Left ventricle myocardium inferior (tissue), 1 donor: ENCODE measurements at regions not wholly inside any gene's neighbourhood (a gene's known extent, or its start where the extent isn't known, plus 50 kb on each side); places are given as distances from the start of the nearest gene placed in this dataset.

Source experiments
- DNase-seq: peaks from one replicate; pipeline ENCODE4 v3.0.0-alpha.2; 2020
- H3K27ac ChIP-seq: fragments of 200-600 bp; replicated peaks from 2 replicates; pipeline ENCODE4 v1.8.0; 2021
- H3K27me3 ChIP-seq: fragments of 200-600 bp; 2 replicates; pipeline ENCODE4 v1.8.0; 2021; ENCODE audit warnings: low read depth
- H3K36me3 ChIP-seq: fragments of 200-600 bp; 2 replicates; pipeline ENCODE4 v1.8.0; 2021
- H3K4me1 ChIP-seq: fragments of 200-600 bp; 2 replicates; pipeline ENCODE4 v1.8.0; 2021
- H3K4me3 ChIP-seq: fragments of 200-600 bp; 2 replicates; pipeline ENCODE4 v1.8.0; 2021; ENCODE audit warnings: mild to moderate bottlenecking, moderate library complexity
- H3K9me3 ChIP-seq: fragments of 200-600 bp; replicated peaks from 2 replicates; pipeline ENCODE4 v1.8.0; 2021
- intact Hi-C: fragments of 100-400 bp; cut with micrococcal nuclease; formaldehyde crosslinking; loops from one replicate; pipeline ENCODE4 v1.11.0; 2022
- TF ChIP-seq, protein P1 (sequence below): fragments of 200-600 bp; IDR thresholded peaks from 2 replicates; pipeline ENCODE4 v1.8.0; 2021; ENCODE audit warnings: antibody characterized with exemption, mild to moderate bottlenecking, borderline replicate concordance
- donor health status: DM: no; HTN: yes; CAD: no; lungs with severe emphysema.

DNA sequence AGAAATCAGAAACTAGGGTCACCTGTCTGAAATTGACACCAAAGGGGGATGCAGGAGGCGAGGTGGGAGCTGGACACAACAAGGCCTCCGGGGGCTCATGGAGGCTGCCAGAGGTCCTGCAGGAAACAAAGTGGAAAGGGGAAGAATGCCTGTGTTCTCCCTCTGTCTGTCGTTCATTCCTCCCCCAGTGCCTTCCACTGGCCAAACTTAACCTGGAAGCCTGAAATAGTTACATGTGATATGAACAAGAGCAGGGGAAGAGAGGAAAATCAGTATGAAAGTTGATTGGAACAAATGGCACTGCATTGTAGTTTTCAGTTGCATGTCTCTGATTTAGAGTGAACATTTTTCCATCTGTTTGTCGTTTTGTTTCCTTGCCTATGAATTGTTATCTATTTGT, 502.0 kb upstream of the CFAP20DC start:
- Histone ChIP-seq H3K36me3 (no peaks in the 10 kb centered on the region), H3K9me3 (no peaks in the 10 kb centered on the region), H3K4me3 (no peak overlapping the region), H3K27me3 (no peaks in the 10 kb centered on the region), H3K4me1 (peaks cover 17% of the 10 kb centered on the region), H3K27ac (peak overlapping the region; percentile 43)
- TF ChIP-seq, protein P1, sequence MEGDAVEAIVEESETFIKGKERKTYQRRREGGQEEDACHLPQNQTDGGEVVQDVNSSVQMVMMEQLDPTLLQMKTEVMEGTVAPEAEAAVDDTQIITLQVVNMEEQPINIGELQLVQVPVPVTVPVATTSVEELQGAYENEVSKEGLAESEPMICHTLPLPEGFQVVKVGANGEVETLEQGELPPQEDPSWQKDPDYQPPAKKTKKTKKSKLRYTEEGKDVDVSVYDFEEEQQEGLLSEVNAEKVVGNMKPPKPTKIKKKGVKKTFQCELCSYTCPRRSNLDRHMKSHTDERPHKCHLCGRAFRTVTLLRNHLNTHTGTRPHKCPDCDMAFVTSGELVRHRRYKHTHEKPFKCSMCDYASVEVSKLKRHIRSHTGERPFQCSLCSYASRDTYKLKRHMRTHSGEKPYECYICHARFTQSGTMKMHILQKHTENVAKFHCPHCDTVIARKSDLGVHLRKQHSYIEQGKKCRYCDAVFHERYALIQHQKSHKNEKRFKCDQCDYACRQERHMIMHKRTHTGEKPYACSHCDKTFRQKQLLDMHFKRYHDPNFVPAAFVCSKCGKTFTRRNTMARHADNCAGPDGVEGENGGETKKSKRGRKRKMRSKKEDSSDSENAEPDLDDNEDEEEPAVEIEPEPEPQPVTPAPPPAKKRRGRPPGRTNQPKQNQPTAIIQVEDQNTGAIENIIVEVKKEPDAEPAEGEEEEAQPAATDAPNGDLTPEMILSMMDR, result no peak
- DNase-seq, result no peak
- intact Hi-C loops, result no loop called here

DNA sequence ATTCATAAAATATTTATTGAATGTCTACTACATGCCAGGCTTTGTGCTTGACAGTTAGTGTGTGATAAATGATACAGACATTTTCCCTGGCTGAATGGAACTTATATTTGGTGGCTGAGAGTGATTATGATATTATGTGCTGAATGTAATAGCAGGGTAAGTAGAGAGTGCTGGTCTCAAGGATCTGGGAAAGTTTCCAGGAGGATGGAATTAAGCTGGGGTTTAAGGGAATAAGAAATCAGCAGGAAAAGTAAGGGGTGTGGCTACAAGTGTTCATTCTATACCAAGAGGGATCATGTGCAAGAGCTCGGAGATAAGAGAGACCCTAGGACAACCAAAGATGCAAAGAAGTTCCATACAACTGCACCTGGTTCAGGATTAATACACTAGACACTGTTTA, 500.1 kb upstream of the CFAP20DC start:
- TF ChIP-seq, protein P1, result no peak
- Histone ChIP-seq H3K4me3 (no peak overlapping the region), H3K36me3 (no peaks in the 10 kb centered on the region), H3K9me3 (no peaks in the 10 kb centered on the region), H3K27ac (no peak overlapping the region), H3K4me1 (peaks cover 21% of the 10 kb centered on the region), H3K27me3 (no peaks in the 10 kb centered on the region)
- intact Hi-C loops, result no loop called here
- DNase-seq, result no peak

DNA sequence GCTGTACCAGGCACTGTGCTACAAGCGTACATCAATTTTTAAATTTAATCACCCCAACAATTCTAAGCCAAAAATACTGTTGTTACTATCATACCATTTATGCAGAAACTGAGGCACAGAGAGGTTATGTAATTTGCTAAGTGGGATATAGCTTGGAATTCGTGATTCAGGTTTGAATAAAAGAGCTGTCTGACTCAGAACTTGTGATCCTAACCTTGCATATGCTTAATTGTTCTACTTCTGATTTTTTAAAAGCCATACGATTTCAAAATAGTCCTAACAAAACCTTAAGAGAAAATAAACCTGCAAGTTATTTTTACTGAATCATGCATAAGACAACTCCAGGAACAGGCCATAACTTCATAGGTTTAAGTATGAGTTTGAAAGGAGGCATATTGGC, 498.0 kb upstream of the CFAP20DC start:
- H3K36me3 ChIP-seq, result no peaks in the 10 kb centered on the region
- intact Hi-C loops, result no loop called here
- peaks cover 21% of the 10 kb centered on the region for H3K4me1 ChIP-seq
- H3K27me3 ChIP-seq, result no peaks in the 10 kb centered on the region
- no peaks in the 10 kb centered on the region for H3K9me3 ChIP-seq
- no peak overlapping the region for H3K27ac ChIP-seq
- no peak for DNase-seq
- no peak overlapping the region for H3K4me3 ChIP-seq
- TF ChIP-seq, protein P1, result no peak

DNA sequence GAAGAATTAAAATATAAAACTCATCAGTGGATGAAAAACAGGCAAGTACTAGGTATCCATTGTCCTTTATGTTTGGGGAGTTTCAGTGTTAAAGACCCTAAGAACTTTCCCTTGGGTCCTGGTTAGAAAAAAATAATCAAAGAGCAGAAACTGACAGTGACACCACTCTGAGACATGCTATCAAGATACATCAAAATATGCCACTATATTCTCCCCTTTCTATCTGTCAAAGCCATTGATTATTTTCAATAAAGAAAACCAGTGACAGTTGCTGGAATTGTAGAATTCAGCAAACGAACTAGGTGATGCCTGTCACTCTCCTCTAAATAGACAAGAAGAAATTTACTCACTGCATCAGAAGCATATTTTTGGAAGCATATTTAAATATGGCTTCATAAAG, 496.7 kb upstream of the CFAP20DC start:
- H3K27ac ChIP-seq, result no peak overlapping the region
- TF ChIP-seq, protein P1, result no peak
- H3K9me3 ChIP-seq, result no peaks in the 10 kb centered on the region
- peaks cover 15% of the 10 kb centered on the region for H3K4me1 ChIP-seq
- DNase-seq, result no peak
- H3K27me3 ChIP-seq, result no peaks in the 10 kb centered on the region
- no peak overlapping the region for H3K4me3 ChIP-seq
- no peaks in the 10 kb centered on the region for H3K36me3 ChIP-seq
- intact Hi-C loops, result no loop called here

DNA sequence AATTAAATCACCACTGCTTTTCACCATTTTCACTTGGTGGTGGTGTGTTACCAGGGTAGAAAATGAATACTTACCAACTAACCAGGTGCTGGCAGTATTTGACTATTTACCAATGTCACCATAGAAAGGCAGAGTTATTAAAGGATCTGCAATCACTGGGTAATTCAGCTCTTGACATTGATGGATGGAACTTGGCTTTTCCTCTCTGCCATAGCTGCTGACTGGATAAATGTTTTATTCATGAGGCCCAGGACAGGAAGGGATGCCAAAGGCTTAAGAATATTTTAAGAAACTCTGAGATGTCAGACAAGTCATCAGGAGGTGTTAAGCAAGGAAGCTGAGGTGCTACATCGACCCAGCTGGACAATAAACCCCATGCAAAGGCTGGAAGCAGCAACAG, 495.5 kb upstream of the CFAP20DC start:
- intact Hi-C loops, result no loop called here
- TF ChIP-seq, protein P1, result no peak
- H3K4me1 ChIP-seq, result peaks cover 15% of the 10 kb centered on the region

DNA sequence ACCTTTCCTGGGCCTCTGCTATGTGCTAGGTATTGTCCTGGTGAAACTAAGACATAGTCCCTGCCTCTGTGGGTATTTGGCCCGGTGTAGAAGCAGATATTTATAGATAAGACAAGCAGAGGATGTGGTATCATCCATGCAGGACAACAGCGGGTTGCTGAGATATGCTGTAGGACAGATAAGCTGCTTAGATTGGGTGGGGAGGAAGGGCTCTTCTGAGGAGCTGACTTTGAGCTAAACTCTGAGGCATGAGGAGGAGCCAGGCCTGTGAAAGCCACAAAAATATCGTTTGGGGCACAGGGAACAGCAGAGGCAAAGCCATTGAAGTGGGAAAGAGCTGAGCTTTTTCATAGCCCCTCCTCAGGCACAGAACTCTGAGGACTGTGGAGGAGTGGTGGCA, 492.5 kb upstream of the CFAP20DC start:
- no peaks in the 10 kb centered on the region for H3K27me3 ChIP-seq
- intact Hi-C loops, result no loop called here
- H3K9me3 ChIP-seq, result no peaks in the 10 kb centered on the region
- no peaks in the 10 kb centered on the region for H3K36me3 ChIP-seq
- no peak overlapping the region for H3K4me3 ChIP-seq
- peaks cover 8% of the 10 kb centered on the region for H3K4me1 ChIP-seq
- DNase-seq, result no peak
- no peak overlapping the region for H3K27ac ChIP-seq
- TF ChIP-seq, protein P1, result no peak

More for the DNA sequence above, 495.5 kb upstream of the CFAP20DC start:
- Histone ChIP-seq H3K4me3 (no peak overlapping the region), H3K9me3 (no peaks in the 10 kb centered on the region), H3K27ac (no peak overlapping the region), H3K36me3 (no peaks in the 10 kb centered on the region), H3K27me3 (no peaks in the 10 kb centered on the region)
- no peak for DNase-seq
